ENCODE measurements at regions not wholly inside any gene's neighbourhood (a gene's known extent, or its start where the extent isn't known, plus 50 kb on each side); places are given as distances from the start of the nearest gene placed in this dataset.

- TF ChIP-seq ZNF274 (IDR thresholded peaks at IDR 0.05; ENCODE audit: low read depth, low read length) (no peak), SUZ12 (IDR thresholded peaks at IDR 0.05; ENCODE audit: extremely low read depth, insufficient read depth, insufficient read length) (no peak), YY1 (IDR thresholded peaks at IDR 0.05; ENCODE audit: insufficient read depth, insufficient read length) (no peak)
Observed at GRCh38 chr2:9735335-9735734, 104.5 kb upstream of the YWHAQ start.

All from NT2/D1 (cell line).